Cardiac muscle cell (in vitro differentiated cells and primary cell): ENCODE measurements at regions not wholly inside any gene's neighbourhood (a gene's known extent, or its start where the extent isn't known, plus 50 kb on each side); places are given as distances from the start of the nearest gene placed in this dataset.

Source experiments
- DNase-seq, 2 donors: peaks; one replicate each; pipeline versions ENCODE4 v3.0.0 to v3.0.0-alpha.2; 2010 to 2017; ENCODE audit warnings: low read depth in 1 of 2, low spot score in 1 of 2
- H3K27ac ChIP-seq: fragments of 200-600 bp; sonication (generic); 2 replicates; pipeline ENCODE4 v1.5.1; 2016
- H3K27me3 ChIP-seq: fragments of 200-600 bp; sonication (generic); 2 replicates; pipeline ENCODE4 v1.6.0; 2016; ENCODE audit warnings: control low read depth
- H3K36me3 ChIP-seq: fragments of 200-600 bp; sonication (generic); 2 replicates; pipeline ENCODE4 v1.5.1; 2016; ENCODE audit warnings: control low read depth
- H3K4me1 ChIP-seq: fragments of 200-600 bp; sonication (generic); 2 replicates; pipeline ENCODE4 v1.8.1; 2017; ENCODE audit warnings: low read depth, mild to moderate bottlenecking, mixed run types
- H3K4me3 ChIP-seq: fragments of 200-600 bp; sonication (generic); 2 replicates; pipeline ENCODE4 v1.5.1; 2016; ENCODE audit warnings: mild to moderate bottlenecking
- H3K9me3 ChIP-seq: fragments of 200-600 bp; sonication (generic); 2 replicates; pipeline ENCODE4 v1.5.1; 2017; ENCODE audit warnings: low read depth, mild to moderate bottlenecking, control low read depth
- CTCF ChIP-seq: IDR thresholded peaks from 2 replicates; pipeline ENCODE4 v1.5.1; 2012; ENCODE audit warnings: low read depth, mild to moderate bottlenecking, low read length

GRCh38 chr3:519026-519425, 322.5 kb downstream of the CHL1 start:
- H3K36me3 ChIP-seq, result no peaks in the 10 kb centered on the region
- no peak for TF ChIP-seq CTCF
- no peak for DNase-seq
- no peak overlapping the region for H3K27ac ChIP-seq
- no peaks in the 10 kb centered on the region for H3K27me3 ChIP-seq
- H3K9me3 ChIP-seq, result no peaks in the 10 kb centered on the region
- no peaks in the 10 kb centered on the region for H3K4me1 ChIP-seq
- H3K4me3 ChIP-seq, result no peak overlapping the region

GRCh38 chr3:522888-523287, 326.3 kb downstream of the CHL1 start:
- H3K27me3 ChIP-seq, result no peaks in the 10 kb centered on the region
- H3K4me1 ChIP-seq, result no peaks in the 10 kb centered on the region
- no peak overlapping the region for H3K27ac ChIP-seq
- H3K9me3 ChIP-seq, result no peaks in the 10 kb centered on the region
- DNase-seq, result no peak
- H3K36me3 ChIP-seq, result no peaks in the 10 kb centered on the region
- no peak for TF ChIP-seq CTCF
- H3K4me3 ChIP-seq, result no peak overlapping the region

GRCh38 chr3:525415-525814, 328.9 kb downstream of the CHL1 start:
- H3K9me3 ChIP-seq, result no peaks in the 10 kb centered on the region
- H3K4me3 ChIP-seq, result no peak overlapping the region
- H3K4me1 ChIP-seq, result no peaks in the 10 kb centered on the region
- no peak for TF ChIP-seq CTCF
- no peaks in the 10 kb centered on the region for H3K36me3 ChIP-seq
- no peaks in the 10 kb centered on the region for H3K27me3 ChIP-seq
- no peak for DNase-seq
- no peak overlapping the region for H3K27ac ChIP-seq

- Histone ChIP-seq H3K27ac (no peak overlapping the region), H3K9me3 (no peaks in the 10 kb centered on the region), H3K36me3 (no peaks in the 10 kb centered on the region), H3K27me3 (no peaks in the 10 kb centered on the region), H3K4me3 (peak overlapping the region; percentile 21), H3K4me1 (no peaks in the 10 kb centered on the region)
- DNase-seq, result peak; percentile 22 to 45
- TF ChIP-seq CTCF, result no peak
These were observed 339.2 kb downstream of the CHL1 start for GRCh38 chr3:535566-536416.

- no peaks in the 10 kb centered on the region for H3K27me3 ChIP-seq
- no peak overlapping the region for H3K27ac ChIP-seq
- no peak for DNase-seq
- TF ChIP-seq CTCF, result no peak
- no peaks in the 10 kb centered on the region for H3K36me3 ChIP-seq
- no peaks in the 10 kb centered on the region for H3K4me1 ChIP-seq
- peak overlapping the region; percentile 21 for H3K4me3 ChIP-seq
- no peaks in the 10 kb centered on the region for H3K9me3 ChIP-seq
These were observed 339.9 kb downstream of the CHL1 start for GRCh38 chr3:536417-536813.
